Fibroblast of villous mesenchyme (primary cell): ENCODE measurements at regions not wholly inside any gene's neighbourhood (a gene's known extent, or its start where the extent isn't known, plus 50 kb on each side); places are given as distances from the start of the nearest gene placed in this dataset.
A peak's percentile ranks its signal among the peaks of the same experiment; 100 is the strongest.

Experiments
- DNase-seq: peaks from one replicate; pipeline ENCODE4 v3.0.0-alpha.2; 2010; ENCODE audit warnings: low read depth
- H3K4me3 ChIP-seq: 2 replicates; pipeline ENCODE4 v1.5.1; 2011; ENCODE audit warnings: low read depth, mild to moderate bottlenecking, low read length
- TF ChIP-seq, protein P1 (sequence below): IDR thresholded peaks from 2 replicates; pipeline ENCODE4 v1.5.1; 2012; ENCODE audit warnings: low read depth, mild to moderate bottlenecking, low read length; ENCODE audit not compliant: insufficient read depth

DNA sequence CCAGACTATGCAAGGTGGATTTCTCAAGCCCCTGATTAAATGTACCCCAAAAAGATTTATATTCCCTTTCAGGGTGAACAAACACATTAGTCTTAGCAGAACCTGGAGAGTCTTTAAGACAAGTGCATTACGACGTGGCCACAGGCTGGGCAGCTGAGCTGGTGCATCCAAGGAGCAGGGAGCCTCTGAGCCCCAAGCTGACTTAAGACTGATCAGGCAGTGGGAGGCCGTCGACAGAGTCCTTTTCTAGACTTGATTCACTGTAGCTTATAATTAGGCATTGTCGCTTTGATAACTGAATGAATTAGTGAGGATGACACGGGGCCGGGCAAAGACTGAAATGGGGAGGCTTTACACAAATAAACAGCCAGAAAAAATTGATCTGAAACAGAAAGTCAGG is 353.2 kb downstream of the GPAM start:
- no peak for DNase-seq
- TF ChIP-seq, protein P1, sequence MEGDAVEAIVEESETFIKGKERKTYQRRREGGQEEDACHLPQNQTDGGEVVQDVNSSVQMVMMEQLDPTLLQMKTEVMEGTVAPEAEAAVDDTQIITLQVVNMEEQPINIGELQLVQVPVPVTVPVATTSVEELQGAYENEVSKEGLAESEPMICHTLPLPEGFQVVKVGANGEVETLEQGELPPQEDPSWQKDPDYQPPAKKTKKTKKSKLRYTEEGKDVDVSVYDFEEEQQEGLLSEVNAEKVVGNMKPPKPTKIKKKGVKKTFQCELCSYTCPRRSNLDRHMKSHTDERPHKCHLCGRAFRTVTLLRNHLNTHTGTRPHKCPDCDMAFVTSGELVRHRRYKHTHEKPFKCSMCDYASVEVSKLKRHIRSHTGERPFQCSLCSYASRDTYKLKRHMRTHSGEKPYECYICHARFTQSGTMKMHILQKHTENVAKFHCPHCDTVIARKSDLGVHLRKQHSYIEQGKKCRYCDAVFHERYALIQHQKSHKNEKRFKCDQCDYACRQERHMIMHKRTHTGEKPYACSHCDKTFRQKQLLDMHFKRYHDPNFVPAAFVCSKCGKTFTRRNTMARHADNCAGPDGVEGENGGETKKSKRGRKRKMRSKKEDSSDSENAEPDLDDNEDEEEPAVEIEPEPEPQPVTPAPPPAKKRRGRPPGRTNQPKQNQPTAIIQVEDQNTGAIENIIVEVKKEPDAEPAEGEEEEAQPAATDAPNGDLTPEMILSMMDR, result no peak
- no peak overlapping the region for H3K4me3 ChIP-seq

DNA sequence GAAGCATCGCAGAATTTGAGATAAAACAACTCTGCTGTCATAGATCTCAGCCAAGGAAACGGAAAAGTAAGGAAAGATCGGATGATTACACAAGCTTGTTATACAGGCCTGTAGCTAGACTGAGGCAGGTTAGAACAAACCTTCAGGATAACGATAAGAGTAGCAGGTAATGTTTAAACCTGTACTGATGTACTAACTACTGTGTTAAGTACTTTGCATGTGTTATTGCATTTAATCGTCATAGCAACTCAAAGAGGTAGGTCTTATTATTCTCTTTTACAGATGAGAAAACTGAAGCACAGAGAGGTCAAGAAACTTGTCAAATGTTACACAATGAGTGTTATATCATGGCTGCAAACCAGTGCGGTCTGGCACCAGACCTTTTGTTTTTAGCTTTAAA is 352.5 kb downstream of the GPAM start:
- no peak overlapping the region for H3K4me3 ChIP-seq
- DNase-seq, result no peak
- TF ChIP-seq, protein P1, result no peak

GRCh38 chr10:111833251-111833650 is 350.3 kb downstream of the GPAM start:
- TF ChIP-seq, protein P1, result no peak
- no peak for DNase-seq
- H3K4me3 ChIP-seq, result no peak overlapping the region

- DNase-seq, result peak; percentile 13
- TF ChIP-seq, protein P1, result no peak
- H3K4me3 ChIP-seq, result no peak overlapping the region
Measured at GRCh38 chr10:111835574-111835973, 348.0 kb downstream of the GPAM start.

DNA sequence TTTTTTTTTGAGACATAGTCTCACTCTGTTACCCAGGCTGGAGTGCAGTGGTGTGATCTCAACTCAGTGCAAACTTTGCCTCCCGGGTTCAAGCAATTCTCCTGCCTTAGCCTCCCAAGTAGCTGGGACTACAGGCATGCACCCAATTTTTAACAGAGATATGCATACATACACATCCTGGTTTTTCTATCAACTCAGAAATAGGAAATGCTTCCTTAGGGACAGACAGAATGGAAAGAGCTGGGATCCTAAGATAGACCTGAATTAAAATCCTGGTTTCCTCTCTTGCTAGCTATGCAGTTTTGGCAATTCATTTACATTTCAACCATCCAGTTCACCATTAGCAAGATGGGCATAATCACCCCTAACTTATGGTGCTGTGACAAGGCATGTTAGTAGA is 347.5 kb downstream of the GPAM start:
- TF ChIP-seq, protein P1, result no peak
- no peak for DNase-seq
- no peak overlapping the region for H3K4me3 ChIP-seq

DNA sequence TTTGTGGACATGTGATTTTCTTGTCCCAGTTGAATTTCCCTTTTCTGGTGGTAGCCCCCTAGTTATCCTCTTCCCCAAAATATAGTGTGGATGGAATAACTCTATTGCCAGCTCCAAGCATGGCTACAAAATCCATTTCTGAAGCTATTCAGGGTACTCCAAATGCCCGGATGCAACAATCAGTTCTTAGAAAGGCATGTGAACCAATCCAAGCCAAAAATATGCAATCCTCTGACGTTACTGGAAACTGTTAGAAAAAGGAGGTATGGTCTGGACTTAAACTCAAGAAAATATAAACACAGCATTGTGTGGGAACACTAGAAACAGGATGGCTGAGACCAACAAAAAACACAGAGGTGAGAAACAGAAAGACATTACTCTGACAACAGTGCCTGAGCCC is 347.0 kb downstream of the GPAM start:
- DNase-seq, result peak; percentile 5
- TF ChIP-seq, protein P1, result no peak
- H3K4me3 ChIP-seq, result no peak overlapping the region

GRCh38 chr10:111837086-111837485 is 346.5 kb downstream of the GPAM start:
- TF ChIP-seq, protein P1, result no peak
- no peak overlapping the region for H3K4me3 ChIP-seq
- DNase-seq, result no peak
